HG03575 (cell line): ENCODE measurements at regions not wholly inside any gene's neighbourhood (a gene's known extent, or its start where the extent isn't known, plus 50 kb on each side); places are given as distances from the start of the nearest gene placed in this dataset.

Experiments used
- ATAC-seq: cut with Tn5 transposase; IDR thresholded peaks from one replicate; pipeline ENCODE4 v1.9.1; 2021; ENCODE audit not compliant: unreplicated experiment, insufficient number of reproducible peaks, low FRiP score; ENCODE audit errors: extremely low read depth

DNA sequence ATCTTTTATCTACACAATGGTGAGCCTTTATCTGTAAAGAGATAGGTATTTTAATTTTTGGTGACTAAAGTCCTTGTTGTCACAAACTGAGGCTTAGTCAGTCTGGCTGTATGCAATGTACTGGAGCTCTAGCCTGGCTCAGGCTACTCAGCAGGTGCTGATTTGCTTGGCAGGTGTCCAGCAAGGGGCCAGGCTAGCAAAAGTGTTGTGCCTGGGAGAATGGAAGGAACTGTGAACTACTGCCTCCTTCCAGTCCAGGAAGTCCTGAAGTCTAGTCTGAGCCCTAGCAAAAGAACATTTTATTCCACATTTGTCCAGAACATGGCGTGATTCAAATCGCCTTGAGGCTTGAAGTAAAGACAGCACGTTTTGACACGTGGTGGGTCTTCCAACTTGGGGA, 260.5 kb downstream of the CCDC85A start:
- ATAC-seq, result no peak

DNA sequence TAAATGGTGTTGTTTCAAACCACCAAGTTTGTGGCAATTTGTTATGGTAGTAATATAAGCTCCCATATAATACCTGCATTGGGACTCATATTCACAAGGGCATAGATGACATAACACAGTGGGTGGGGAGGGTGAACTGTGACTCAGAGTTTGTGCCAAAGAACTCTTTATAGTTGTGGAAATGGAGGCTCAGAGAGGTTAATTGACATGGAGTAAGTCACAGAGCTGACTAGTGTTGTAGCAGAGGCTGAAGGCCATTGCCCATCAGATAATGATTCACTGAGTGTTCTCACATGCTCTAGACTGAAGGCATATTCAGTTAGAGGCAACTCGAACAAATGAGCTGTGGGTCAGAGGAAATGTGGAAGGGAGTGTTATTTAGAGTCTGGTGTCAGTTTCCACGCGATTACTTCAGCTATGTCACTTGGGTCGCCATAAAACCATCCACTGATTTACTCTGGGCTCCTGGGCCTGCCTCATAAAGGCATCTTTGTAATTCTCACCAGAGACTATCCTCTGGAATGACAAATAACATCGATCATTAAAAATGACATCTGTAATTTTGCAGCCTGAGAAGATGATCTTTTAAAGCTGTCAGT, 264.7 kb downstream of the CCDC85A start:
- ATAC-seq, result no peak

DNA sequence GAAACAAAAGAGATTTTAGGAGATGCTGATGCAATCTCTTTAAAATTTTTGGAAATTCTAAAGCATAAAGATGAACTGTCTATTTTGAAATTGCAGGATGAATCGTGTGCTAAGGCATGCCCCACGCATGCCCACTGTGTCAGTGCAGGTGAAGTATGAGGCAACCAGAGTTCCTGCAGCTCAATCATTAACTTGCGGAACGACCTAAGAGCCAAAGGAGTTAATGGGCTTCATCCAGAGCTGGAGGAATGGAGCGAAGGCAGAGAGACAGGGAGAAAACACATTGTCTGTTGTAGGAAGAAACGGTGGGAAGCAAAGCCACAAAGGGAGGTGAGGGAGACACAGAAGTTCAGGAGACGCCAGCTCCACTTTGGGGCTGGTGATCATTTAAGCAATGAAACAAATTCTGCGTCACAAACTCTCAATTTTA, 265.2 kb downstream of the CCDC85A start:
- no peak for ATAC-seq

DNA sequence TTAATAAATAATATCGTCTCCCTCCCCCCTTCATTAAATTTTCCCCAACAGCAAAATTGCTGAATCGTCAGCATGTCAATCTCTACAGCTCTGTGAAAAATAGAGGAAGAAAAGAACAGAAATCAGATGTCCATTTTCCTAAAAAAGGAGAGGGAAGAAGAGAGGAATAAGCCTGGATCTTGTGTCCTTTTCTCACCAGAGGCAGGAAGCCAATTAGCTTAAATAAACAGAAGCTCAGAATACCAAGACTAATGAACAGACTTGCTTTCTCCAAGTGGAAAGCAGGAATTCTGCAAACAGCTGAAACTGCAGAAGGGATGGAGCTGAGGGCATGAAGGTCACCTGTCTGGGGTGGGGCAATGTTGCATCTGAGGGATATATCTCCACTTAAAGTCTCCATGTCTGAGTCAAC, 265.7 kb downstream of the CCDC85A start:
- ATAC-seq, result no peak

DNA sequence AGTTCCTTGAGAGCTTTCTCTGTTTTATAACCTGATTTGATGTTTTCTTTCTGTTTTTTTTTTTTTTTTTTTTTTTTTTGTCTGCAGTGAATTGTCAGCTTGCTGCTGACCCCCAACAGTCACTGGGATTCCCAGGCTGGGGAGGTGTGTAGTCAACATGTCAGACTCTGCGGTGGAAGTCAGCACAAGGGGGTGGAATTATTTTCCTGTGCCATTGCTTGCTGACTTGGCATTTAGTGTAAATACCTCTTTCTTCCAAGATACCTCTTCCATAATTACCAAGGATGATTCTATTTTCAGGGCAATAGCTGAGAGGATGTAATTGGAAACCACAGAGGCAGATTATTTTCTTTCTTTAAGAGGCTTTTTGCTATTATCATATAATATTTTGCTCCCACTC, 266.3 kb downstream of the CCDC85A start:
- no peak for ATAC-seq

DNA sequence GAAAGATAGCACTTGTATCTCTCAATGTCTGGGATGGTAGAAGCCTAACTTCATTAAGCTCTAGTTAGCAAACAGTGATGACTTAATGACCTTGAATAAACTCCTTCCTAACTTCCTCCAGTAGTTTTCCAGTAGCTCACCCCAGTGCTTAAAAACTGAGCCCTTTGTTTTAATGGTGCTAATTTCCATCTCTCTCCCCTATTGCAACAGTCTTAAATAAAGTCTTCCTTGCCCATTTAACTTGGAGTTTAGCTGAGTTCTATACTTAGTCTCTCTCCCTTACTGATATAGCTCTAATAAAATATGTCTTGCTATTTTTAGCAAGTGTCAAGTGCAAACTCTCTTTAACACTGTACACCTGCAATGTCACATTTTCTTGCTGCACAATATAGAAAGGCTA, 267.0 kb downstream of the CCDC85A start:
- ATAC-seq, result no peak

DNA sequence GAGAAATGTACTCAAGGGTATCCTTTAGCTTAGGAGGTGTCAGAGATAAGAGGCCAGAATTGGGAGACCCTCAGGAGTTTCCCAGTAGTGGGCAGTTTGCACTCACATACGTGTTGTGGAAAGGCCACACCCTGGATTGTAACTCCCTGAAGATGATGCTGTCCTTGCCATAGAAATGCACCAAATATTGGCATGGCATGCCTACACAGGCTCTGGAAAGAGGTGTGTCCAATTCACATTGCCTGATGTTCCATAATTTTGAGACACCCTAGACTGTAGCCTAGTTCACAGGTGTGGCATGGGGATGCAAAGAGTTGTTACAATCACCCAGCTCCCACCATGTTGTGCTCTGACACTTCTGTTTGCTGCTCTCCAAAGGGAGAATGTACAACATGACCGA, 271.9 kb downstream of the CCDC85A start:
- ATAC-seq, result no peak

DNA sequence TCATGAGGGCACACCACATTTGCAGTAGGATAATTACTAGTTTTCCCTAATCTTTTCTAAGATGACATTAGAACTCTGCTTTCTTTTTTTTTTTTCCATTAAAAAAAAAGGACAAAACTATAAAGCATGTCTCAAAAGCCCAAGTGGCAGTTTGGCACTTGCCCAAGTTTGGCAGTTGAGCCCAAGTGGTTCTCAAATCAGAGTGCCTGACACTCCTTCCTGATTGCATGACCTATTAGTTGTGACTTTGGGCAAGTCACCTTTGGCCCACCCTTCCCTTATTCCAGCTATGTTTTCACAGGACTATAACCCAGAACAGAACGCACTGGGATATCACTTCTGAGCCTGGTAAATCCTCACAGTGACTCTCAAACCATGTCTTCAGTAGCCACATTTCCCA, 273.0 kb downstream of the CCDC85A start:
- no peak for ATAC-seq

DNA sequence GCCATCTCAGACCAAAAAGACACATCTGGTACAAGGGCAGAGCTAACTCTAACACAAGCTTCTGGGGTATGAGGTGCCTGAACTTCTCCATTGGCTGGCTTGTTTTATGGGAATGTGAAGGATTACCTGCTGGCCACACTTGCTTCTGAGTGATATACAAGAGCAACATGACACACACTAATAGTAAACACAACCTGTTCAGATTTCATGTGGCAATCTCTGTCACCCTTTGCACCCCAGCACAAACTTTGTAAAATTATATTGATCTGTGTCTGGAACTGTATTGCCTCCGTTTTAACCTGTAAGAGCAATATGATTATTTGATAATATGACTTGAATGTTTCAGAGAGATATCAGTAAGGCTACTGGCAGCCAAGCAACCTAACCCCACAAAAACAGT, 276.7 kb downstream of the CCDC85A start:
- no peak for ATAC-seq

DNA sequence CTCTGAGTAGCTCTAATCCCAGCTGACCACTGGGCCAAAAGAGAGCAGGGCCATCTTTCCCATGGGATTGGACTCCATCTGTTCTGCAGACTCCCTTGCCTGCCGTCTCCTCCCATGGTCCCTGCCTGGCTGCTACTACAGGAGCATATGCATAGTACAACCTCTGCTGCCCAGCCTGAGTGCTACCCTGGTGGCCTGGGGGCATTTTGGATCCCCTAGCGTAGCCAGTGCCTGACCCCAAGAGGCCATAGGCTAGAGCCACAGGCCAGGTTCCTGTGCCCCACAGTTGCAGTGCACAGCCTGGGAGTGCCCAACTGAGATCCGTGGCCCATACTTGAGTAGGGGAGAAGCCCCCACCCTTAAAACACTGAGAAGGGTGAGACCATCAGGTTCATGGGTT, 280.3 kb downstream of the CCDC85A start:
- no peak for ATAC-seq

DNA sequence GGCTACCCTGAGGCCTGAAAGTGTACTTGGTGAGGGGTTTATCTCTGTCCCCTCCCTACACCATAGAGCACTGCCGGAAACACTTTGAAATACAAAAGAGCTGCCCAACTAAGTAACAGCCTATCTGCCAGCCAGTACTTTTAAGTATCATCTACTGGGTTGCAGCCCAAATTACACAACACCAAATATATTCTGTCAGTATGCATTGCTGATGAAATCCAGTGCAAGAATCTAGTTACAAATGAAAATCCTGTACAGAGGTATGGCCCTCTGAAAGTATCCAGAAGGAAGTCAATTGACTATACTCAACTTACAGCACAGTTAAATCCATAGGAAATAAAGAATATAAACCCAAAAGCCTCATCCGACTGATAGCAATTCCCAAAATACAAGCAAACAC, 280.8 kb downstream of the CCDC85A start:
- ATAC-seq, result no peak

DNA sequence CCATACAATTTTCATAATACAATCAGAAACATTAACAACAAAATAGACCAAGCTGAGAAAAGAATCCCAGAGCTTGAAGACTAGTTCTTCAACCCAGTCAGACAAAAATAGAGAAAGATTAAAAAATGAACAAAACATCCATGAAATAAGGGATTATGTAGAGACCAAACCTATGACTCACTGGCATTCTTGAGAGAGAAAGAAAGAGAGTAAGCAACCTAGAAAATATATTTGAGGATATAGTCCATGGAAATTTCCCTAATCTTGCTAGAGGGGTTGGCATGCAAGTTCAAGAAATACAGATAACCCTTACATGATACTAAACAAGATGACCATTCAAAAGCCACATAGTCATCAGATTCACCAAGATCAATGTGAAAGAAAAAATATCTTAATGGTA, 281.7 kb downstream of the CCDC85A start:
- ATAC-seq, result no peak

DNA sequence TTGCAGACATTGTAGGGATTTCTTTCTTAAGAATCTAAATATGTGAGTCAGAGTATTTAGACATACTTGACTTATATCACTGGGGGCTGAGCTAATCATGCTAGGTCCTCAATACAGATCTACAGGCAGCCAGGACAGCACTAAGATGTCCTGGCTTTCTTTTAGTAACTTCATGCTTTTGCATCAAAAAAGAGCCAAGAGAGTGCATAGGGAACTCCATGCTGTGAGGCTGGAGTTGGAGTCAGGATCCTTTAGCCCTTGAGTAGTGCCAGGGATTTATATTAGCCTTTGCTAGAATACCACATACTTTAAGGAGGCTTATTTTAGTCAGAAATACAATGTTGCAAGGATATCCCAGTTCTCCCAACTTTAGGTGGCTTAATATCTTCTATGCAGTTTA, 289.7 kb downstream of the CCDC85A start:
- no peak for ATAC-seq

DNA sequence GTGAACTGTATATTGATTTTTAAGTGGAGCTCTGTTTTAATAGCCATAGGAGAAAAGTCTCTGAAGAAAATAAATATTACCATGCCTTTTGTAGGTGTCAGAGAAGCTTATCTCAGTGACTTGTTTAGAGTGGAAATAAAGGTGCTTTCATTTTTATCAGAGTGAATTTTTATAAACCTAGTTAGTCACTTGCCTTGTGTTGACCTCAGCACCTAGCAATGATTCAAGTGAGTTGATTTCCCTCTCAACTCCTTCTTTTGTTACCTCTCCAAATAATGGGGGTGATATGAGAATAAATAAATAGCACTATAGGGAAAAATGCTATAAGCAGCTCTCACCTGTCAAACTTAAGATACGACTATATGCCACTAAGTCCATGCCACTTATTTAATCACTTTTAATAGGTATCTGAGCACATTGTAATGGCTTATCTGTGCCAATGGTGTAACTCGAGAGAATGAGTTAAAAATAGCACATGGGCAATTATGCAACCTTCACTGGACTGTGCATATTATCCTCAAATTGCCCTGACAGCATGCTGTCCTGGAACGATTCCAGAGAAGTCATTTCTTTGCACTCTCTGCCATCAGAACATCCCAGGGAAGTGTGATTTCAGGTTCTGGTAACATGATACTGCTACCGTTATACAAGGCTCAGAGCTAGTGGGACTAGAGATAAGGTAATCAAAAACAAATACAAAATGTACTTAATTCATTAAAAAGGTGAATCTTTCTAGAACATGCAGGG, 290.8 kb downstream of the CCDC85A start:
- ATAC-seq, result no peak

DNA sequence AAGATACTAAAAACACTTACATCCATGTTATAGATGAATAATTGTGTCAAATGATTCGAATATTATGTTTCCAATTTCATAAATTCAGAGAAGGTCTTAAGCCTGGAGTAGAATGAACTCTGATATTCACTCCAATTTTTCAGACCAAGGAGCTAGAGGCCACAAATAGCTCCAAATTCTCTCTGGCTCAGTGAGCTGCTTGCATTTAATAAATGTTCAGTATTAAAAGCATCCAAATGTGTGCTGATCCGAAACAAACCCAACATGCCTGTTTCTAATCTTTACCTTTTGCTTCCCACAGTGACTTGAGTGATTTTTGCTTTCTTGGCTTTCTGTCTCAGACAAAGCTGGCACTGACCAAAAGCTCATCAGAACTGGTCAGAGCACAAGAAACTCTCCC, 291.4 kb downstream of the CCDC85A start:
- ATAC-seq, result no peak

DNA sequence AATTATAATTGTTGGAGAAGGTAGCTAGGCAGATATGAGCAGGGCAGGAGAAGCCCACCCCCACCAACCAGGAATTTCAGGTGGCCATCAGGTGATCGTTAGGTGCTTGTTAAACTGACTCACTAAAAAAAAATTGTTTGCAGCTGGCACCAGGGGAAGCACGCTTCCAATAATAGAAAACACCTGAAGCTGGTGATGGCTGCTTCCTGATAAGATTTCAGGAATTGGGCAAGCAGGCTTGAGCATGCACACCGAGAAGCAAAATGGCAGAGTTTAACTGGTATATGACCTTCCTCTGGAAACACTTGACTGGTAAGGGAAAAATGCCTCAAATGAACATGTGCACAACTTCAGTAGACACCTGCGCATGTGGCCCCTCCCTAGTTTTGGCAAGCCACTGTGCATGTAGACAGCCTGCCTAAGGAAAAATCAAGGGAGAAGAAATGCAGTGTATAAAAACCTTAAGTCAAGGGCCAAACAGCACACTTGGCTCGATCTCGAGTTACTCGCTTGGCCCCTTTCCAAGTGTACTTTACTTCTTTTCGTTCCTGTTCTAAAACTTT, 292.8 kb downstream of the CCDC85A start:
- ATAC-seq, result no peak

DNA sequence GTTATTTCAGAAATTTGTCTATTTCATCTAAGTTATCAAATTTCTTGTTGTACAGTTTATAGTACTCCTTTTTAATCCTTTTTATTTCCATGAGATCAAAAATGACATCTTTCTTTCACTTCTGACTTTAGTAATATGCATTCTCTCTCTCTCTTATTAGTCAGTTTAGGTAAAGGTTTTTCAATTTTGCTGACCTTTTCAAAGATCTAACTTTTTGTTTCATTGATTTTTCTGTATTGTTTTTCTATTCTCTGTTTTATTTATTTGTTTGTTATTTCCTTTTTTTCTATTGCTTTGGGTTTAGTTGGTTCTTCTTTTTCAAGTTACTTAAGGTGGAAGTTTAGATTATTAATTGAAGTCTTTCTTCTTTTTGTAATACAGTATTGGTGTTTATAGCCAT, 294.2 kb downstream of the CCDC85A start:
- ATAC-seq, result no peak

DNA sequence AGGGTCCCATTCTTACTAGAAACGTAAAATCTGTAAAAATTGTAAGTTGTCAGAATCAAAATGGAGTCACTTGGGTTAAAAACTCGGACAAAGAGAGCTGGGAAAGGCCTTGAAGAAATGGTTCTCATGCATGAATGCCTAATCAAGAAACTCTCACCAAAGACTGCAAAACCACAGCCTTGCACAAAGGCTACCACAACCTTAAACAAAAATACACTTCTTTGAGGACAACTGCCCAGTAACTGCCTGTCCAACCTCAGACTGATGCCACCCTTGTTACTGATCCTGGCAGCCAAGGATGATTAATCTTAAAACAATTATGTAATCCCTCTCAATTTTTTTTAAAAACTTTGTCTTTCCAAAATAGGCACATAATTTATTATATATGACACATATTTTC, 299.3 kb downstream of the CCDC85A start:
- ATAC-seq, result no peak

DNA sequence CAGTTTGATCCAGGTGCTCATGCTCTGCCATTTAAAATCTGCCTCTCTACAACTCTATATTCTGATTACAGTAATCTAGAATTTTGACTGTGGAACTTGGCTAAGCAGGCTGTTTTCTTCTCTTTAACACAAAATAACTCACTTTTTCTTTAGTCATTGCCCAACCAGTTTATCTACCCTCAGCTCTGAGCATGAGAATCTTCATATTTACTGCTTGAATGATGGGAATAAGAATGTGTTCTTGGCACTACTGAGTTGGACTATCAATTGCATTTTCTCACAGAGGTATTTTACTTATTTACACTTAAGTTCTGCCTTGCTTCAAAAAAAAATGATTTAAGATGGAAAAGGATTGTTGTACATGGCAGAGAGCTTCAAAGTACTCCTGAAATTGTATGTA, 301.1 kb downstream of the CCDC85A start:
- ATAC-seq, result no peak

DNA sequence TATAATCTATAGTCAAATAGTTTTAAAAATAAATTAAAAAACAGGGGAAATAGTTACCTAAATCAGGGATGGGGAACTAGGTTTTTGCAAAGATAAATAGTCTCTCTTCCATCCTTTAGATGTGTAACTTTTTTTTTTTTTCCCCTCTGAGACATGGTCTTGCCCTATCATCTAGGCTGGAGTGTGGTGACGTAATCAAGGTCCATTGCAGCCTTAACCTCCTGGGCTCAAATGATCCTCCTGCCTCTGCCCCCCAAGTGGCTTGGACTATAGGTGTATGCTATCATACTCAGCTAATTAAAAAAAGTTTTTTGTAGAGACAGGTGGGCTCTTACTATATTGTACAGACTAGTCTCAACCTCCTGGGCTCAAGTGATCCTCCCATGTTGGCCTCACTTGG, 316.5 kb downstream of the CCDC85A start:
- ATAC-seq, result no peak

DNA sequence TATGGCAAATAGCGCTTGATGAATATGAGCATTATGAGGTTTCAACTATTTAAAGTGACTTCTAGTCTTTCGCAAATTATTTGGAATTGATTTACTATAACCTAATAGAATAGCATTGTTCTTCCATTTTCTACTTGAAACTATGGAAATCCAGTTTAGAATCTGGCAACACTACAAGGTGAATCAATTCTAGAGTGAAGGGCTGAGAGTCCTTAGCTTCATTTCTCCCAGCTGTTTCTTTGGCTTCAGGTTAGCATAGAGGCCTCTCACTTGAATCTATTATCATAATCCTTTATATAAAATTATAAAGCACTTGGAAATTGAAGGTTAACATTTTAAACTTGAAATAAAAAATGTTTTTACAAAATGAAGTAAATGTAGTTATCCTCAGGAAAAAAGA, 318.8 kb downstream of the CCDC85A start:
- ATAC-seq, result no peak
